ENCODE measurements at regions not wholly inside any gene's neighbourhood (a gene's known extent, or its start where the extent isn't known, plus 50 kb on each side); places are given as distances from the start of the nearest gene placed in this dataset.

DNA sequence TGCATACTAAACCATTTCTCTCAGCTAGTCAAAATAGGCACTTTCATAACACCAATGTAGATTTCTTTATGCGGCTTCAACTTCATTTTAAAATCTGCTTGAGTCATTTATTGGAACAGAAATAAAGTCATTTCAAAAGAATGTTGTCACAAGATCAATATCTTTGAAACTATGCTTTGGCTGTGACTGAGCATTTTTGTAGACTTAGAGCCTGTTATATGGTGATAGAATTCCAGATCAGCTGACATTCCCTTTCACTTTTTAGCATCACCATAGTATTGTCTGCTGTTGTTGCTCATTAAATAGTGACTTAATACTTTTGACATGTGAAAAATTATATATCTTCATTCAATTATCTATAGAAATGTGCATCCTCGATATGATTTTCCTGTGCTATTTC, 279.2 kb upstream of the PRR20A start:
- TF ChIP-seq, protein P1, sequence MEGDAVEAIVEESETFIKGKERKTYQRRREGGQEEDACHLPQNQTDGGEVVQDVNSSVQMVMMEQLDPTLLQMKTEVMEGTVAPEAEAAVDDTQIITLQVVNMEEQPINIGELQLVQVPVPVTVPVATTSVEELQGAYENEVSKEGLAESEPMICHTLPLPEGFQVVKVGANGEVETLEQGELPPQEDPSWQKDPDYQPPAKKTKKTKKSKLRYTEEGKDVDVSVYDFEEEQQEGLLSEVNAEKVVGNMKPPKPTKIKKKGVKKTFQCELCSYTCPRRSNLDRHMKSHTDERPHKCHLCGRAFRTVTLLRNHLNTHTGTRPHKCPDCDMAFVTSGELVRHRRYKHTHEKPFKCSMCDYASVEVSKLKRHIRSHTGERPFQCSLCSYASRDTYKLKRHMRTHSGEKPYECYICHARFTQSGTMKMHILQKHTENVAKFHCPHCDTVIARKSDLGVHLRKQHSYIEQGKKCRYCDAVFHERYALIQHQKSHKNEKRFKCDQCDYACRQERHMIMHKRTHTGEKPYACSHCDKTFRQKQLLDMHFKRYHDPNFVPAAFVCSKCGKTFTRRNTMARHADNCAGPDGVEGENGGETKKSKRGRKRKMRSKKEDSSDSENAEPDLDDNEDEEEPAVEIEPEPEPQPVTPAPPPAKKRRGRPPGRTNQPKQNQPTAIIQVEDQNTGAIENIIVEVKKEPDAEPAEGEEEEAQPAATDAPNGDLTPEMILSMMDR (IDR thresholded peaks at IDR 0.05) = no peak
- no peak for TF ChIP-seq POLR2A (IDR thresholded peaks at IDR 0.05)

Data from tibial nerve (tissue), 3 donors.